B cell (primary cell): ENCODE measurements at regions not wholly inside any gene's neighbourhood (a gene's known extent, or its start where the extent isn't known, plus 50 kb on each side); places are given as distances from the start of the nearest gene placed in this dataset.

Experiments used
- ATAC-seq: fragments of 200-7000 bp; cut with Tn5 transposase; one replicate; pipeline ENCODE4 v1.10.0; 2021; ENCODE audit warnings: low read depth, mild to moderate bottlenecking, moderate number of reproducible peaks, moderate library complexity
- CTCF ChIA-PET: fragments of 350-600 bp; sonication (Branson Sonifier 250); formaldehyde crosslinking; loops from one replicate; lab custom pipeline; 2021; ENCODE audit warnings: antibody characterized with exemption, inconsistent platforms; lab: Charles Lee
- POLR2A ChIA-PET: fragments of 350-600 bp; sonication (Branson Sonifier 250); formaldehyde crosslinking; loops from one replicate; lab custom pipeline; 2021; ENCODE audit warnings: antibody characterized with exemption; lab: Charles Lee
- DNase-seq: peaks from one replicate; pipeline ENCODE4 v3.0.0; 2013
- H2AFZ ChIP-seq: 2 replicates; pipeline ENCODE4 v1.6.1; 2012; ENCODE audit warnings: mild to moderate bottlenecking, low read depth, low read length; ENCODE audit not compliant: insufficient read depth, poor library complexity, severe bottlenecking
- H3K27ac ChIP-seq, 2 donors: 1 replicate in 1 of 2; 2 replicates in 1 of 2; pipeline ENCODE4 v1.5.1; 2012 to 2013; ENCODE audit warnings: low read length in 2 of 2, mild to moderate bottlenecking in 2 of 2, moderate library complexity in 1 of 2
- H3K27me3 ChIP-seq, 4 experiments: fragments of 200-600 bp in 1 of 4; sonication (generic) in 1 of 4; replicated peaks in 1 of 4; 1 replicate in 2 of 4; 2 replicates in 2 of 4; pipeline versions ENCODE4 v1.6.1 to v1.7.0; 2013 to 2016; ENCODE audit warnings: low read length in 3 of 4, mild to moderate bottlenecking in 2 of 4, mixed read lengths in 1 of 4, moderate library complexity in 1 of 4; ENCODE audit not compliant: insufficient read depth in 4 of 4, control insufficient read depth in 3 of 4; ENCODE audit errors: control extremely low read depth in 1 of 4
- H3K36me3 ChIP-seq, 2 experiments: replicated peaks in 1 of 2; 1 replicate in 1 of 2; 2 replicates in 1 of 2; pipeline versions ENCODE4 v1.6.1 to v1.7.1; 2013; ENCODE audit warnings: low read length in 1 of 2; ENCODE audit not compliant: insufficient read depth in 2 of 2, control insufficient read depth in 1 of 2; ENCODE audit errors: control extremely low read depth in 1 of 2, extremely low read depth in 1 of 2
- H3K4me1 ChIP-seq, 2 donors: fragments of 200-600 bp in 1 of 2; sonication (generic) in 1 of 2; 1 replicate in 1 of 2; 2 replicates in 1 of 2; pipeline versions ENCODE4 v1.5.1 to v1.6.1; 2013 to 2017; ENCODE audit warnings: low read length in 2 of 2; ENCODE audit not compliant: control insufficient read depth in 2 of 2, insufficient read depth in 2 of 2
- H3K4me2 ChIP-seq: replicated peaks from 2 replicates; pipeline ENCODE3; 2012; ENCODE audit warnings: mild to moderate bottlenecking, low read depth, low read length; ENCODE audit not compliant: poor library complexity, severe bottlenecking
- H3K4me3 ChIP-seq, 5 experiments: fragments of 200-600 bp in 1 of 5; sonication (generic) in 1 of 5; 1 replicate in 3 of 5; 2 replicates in 2 of 5; pipeline versions ENCODE4 v1.5.1 to v1.7.0; 2011 to 2016; ENCODE audit warnings: low read length in 4 of 5, mild to moderate bottlenecking in 4 of 5, low read depth in 2 of 5, control low read depth in 1 of 5, moderate library complexity in 1 of 5; ENCODE audit not compliant: insufficient read depth in 1 of 5; ENCODE audit errors: control extremely low read depth in 1 of 5, extremely low read depth in 1 of 5
- H3K79me2 ChIP-seq: fragments of 200-600 bp; sonication (generic); one replicate; pipeline ENCODE4 v1.6.0; 2016; ENCODE audit warnings: low read length; ENCODE audit not compliant: control insufficient read depth, insufficient read depth
- H3K9ac ChIP-seq: fragments of 200-600 bp; sonication (generic); 2 replicates; pipeline ENCODE4 v1.6.1; 2017; ENCODE audit warnings: mild to moderate bottlenecking, low read length, moderate library complexity
- H3K9me3 ChIP-seq, 3 donors: one replicate each; pipeline versions ENCODE4 v1.6.1 to v1.7.1; 2013; ENCODE audit warnings: low read length in 2 of 3; ENCODE audit not compliant: control insufficient read depth in 2 of 3, insufficient read depth in 1 of 3; ENCODE audit errors: control extremely low read depth in 1 of 3
- H4K20me1 ChIP-seq: 2 replicates; pipeline ENCODE4 v1.6.0; 2012; ENCODE audit warnings: mild to moderate bottlenecking, low read length; ENCODE audit not compliant: insufficient read depth, control insufficient read depth, poor library complexity, severe bottlenecking
- H3K27ac Mint-ChIP-seq: one replicate; pipeline ENCODE4 v1.8.0; 2021; ENCODE audit warnings: mixed read lengths
- H3K27me3 Mint-ChIP-seq: one replicate; pipeline ENCODE4 v1.8.0; 2021; ENCODE audit warnings: mixed read lengths
- H3K4me1 Mint-ChIP-seq: one replicate; pipeline ENCODE4 v1.8.0; 2021; ENCODE audit warnings: mixed read lengths
- H3K4me3 Mint-ChIP-seq: one replicate; pipeline ENCODE4 v1.8.0; 2021; ENCODE audit warnings: mixed read lengths
- H3K9me3 Mint-ChIP-seq: one replicate; pipeline ENCODE4 v1.8.0; 2022; ENCODE audit warnings: mixed read lengths; ENCODE audit not compliant: insufficient read depth
- EZH2 ChIP-seq: IDR thresholded peaks from 2 replicates; pipeline ENCODE4 v1.6.1; 2012; ENCODE audit warnings: borderline replicate concordance, low read depth, mild to moderate bottlenecking, moderate library complexity, low read length; ENCODE audit not compliant: insufficient read depth, poor library complexity, severe bottlenecking
- WGBS: methylation state at CpG from one replicate; pipeline ENCODE4 v1.1.5; 2013; ENCODE audit warnings: missing lambda C conversion rate; ENCODE audit not compliant: insufficient coverage; 5-methylcytosine and 5-hydroxymethylcytosine counted together
- intact Hi-C: fragments of 100-400 bp; cut with micrococcal nuclease; formaldehyde crosslinking; loops from one replicate; pipeline ENCODE4 v1.10.0; 2022
- TF ChIP-seq, protein P1 (sequence below): fragments of 200-600 bp; IDR thresholded peaks from one replicate; pipeline ENCODE4 v1.8.0; 2022; ENCODE audit warnings: antibody characterized with exemption, mild to moderate bottlenecking

DNA sequence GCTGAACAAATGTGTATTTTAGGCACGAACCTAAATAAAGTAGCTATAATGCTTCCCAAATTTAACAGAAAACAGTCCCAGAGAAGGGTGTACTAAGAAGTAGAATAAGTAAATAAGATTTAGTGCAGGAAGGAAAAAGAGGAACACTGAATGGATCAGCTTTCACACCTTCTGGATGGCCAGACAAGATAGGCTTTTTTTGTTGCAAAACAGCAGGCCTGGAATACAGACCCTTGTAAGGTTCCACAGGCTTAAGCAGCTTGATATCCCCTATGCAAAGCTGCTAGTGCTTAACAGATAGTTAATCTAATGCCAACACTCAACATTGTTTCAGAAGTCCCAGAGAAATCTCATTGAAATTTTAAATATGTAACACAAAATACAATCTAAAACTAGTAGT, 328.1 kb upstream of the STEAP1 start:
- Mint-ChIP-seq H3K9me3 (no peaks in the 10 kb centered on the region), H3K4me3 (no peak overlapping the region), H3K4me1 (no peaks in the 10 kb centered on the region), H3K27ac (no peak overlapping the region), H3K27me3 (no peaks in the 10 kb centered on the region)
- Histone ChIP-seq H3K4me2 (no peak overlapping the region), H2AFZ (no peak overlapping the region), H4K20me1 (no peaks in the 10 kb centered on the region), H3K4me3 (no peak overlapping the region), H3K36me3 (no peaks in the 10 kb centered on the region), H3K9ac (no peak overlapping the region), H3K9me3 (no peaks in the 10 kb centered on the region), H3K27ac (no peak overlapping the region), H3K27me3 (no peaks in the 10 kb centered on the region), H3K4me1 (no peaks in the 10 kb centered on the region), H3K79me2 (no peaks in the 10 kb centered on the region)
- DNase-seq (no peak), ATAC-seq (no peak)
- intact Hi-C loops: no loop called here
- no CpG with 5 or more reads among the region's 1 CpG for WGBS
- TF ChIP-seq, protein P1, sequence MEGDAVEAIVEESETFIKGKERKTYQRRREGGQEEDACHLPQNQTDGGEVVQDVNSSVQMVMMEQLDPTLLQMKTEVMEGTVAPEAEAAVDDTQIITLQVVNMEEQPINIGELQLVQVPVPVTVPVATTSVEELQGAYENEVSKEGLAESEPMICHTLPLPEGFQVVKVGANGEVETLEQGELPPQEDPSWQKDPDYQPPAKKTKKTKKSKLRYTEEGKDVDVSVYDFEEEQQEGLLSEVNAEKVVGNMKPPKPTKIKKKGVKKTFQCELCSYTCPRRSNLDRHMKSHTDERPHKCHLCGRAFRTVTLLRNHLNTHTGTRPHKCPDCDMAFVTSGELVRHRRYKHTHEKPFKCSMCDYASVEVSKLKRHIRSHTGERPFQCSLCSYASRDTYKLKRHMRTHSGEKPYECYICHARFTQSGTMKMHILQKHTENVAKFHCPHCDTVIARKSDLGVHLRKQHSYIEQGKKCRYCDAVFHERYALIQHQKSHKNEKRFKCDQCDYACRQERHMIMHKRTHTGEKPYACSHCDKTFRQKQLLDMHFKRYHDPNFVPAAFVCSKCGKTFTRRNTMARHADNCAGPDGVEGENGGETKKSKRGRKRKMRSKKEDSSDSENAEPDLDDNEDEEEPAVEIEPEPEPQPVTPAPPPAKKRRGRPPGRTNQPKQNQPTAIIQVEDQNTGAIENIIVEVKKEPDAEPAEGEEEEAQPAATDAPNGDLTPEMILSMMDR: no peak
- TF ChIP-seq EZH2: no peak
- CTCF ChIA-PET: no interaction called here
- POLR2A ChIA-PET: no interaction called here

DNA sequence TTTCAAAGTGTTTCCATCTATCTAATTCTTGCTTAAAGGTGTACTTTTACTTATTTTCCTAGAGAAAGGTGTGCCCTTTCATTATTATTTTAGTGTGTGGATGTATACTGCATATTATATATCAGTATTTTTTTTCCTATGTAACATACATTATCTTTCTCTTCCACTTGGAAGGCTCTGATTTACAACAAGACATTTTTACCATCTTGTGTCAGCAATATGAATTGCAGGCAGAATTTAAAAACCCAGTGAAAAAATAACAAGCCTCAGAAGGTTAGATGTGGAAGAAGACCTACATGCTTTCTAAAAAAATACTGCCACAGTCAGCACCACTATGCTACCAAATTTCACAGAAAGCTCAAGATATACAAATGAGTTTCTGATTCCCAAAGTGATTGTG, 327.7 kb upstream of the STEAP1 start:
- ATAC-seq: no peak
- no peak overlapping the region for H3K4me3 Mint-ChIP-seq
- Histone ChIP-seq H4K20me1 (no peaks in the 10 kb centered on the region), H3K4me2 (no peak overlapping the region), H2AFZ (no peak overlapping the region), H3K27me3 (no peaks in the 10 kb centered on the region), H3K36me3 (no peaks in the 10 kb centered on the region), H3K4me3 (no peak overlapping the region), H3K4me1 (no peaks in the 10 kb centered on the region), H3K27ac (no peak overlapping the region), H3K9me3 (no peaks in the 10 kb centered on the region), H3K79me2 (no peaks in the 10 kb centered on the region), H3K9ac (no peak overlapping the region)
- intact Hi-C loops: no loop called here
- no peak for DNase-seq
- no peaks in the 10 kb centered on the region for H3K27me3 Mint-ChIP-seq
- POLR2A ChIA-PET: no interaction called here
- TF ChIP-seq, protein P1: no peak
- TF ChIP-seq EZH2: no peak
- no peak overlapping the region for H3K27ac Mint-ChIP-seq
- CTCF ChIA-PET: no interaction called here
- no peaks in the 10 kb centered on the region for H3K9me3 Mint-ChIP-seq
- H3K4me1 Mint-ChIP-seq: no peaks in the 10 kb centered on the region
